ENCODE measurements at regions not wholly inside any gene's neighbourhood (a gene's known extent, or its start where the extent isn't known, plus 50 kb on each side); places are given as distances from the start of the nearest gene placed in this dataset.
"Not testable (repeated sequence)": the region's sequence is repeated elsewhere in the genome, so short reads cannot be mapped to it uniquely, and the experiment has no call there.

- Mint-ChIP-seq H3K4me3 (ENCODE audit: low read depth, unreplicated experiment) (no peak overlapping the region), H3K36me3 (ENCODE audit: insufficient read depth, unreplicated experiment) (no peaks in the 10 kb centered on the region), H3K9me3 (ENCODE audit: low read depth, unreplicated experiment) (peaks cover 19% of the 10 kb centered on the region), H3K27ac (ENCODE audit: unreplicated experiment) (no peak overlapping the region), H3K4me1 (ENCODE audit: low read depth, unreplicated experiment) (no peaks in the 10 kb centered on the region), H3K27me3 (ENCODE audit: unreplicated experiment) (no peaks in the 10 kb centered on the region)
- intact Hi-C loops (cut with micrococcal nuclease; ENCODE audit: unreplicated experiment): no loop called here
- no peak for TF ChIP-seq CTCF (IDR thresholded peaks at IDR 0.05; ENCODE audit: unreplicated experiment)
- DNase-seq: no peak
- no TSS peak for BruUV-seq (replicated peaks)
- CTCF ChIA-PET: no interaction called here
These were observed 482.0 kb downstream of the ZNF516 start for GRCh38 chr18:76013057-76013456.

GRCh38 chr18:76005632-76006208, 489.3 kb downstream of the ZNF516 start:
- Mint-ChIP-seq H3K36me3 (ENCODE audit: insufficient read depth, unreplicated experiment) (no peaks in the 10 kb centered on the region), H3K4me3 (ENCODE audit: low read depth, unreplicated experiment) (no peak overlapping the region), H3K27me3 (ENCODE audit: unreplicated experiment) (no peaks in the 10 kb centered on the region), H3K4me1 (ENCODE audit: low read depth, unreplicated experiment) (no peaks in the 10 kb centered on the region), H3K27ac (ENCODE audit: unreplicated experiment) (no peak overlapping the region), H3K9me3 (ENCODE audit: low read depth, unreplicated experiment) (peaks cover 10% of the 10 kb centered on the region)
- TF ChIP-seq CTCF (IDR thresholded peaks at IDR 0.05; ENCODE audit: unreplicated experiment): no peak
- DNase-seq: no peak
- no TSS peak for BruUV-seq (replicated peaks)
- CTCF ChIA-PET: no interaction called here
- intact Hi-C loops (cut with micrococcal nuclease; ENCODE audit: unreplicated experiment): no loop called here

- H3K4me3 Mint-ChIP-seq (ENCODE audit: low read depth, unreplicated experiment); H3K36me3 Mint-ChIP-seq (ENCODE audit: insufficient read depth, unreplicated experiment); H3K27me3 Mint-ChIP-seq (ENCODE audit: unreplicated experiment); intact Hi-C loops (cut with micrococcal nuclease; ENCODE audit: unreplicated experiment); DNase-seq; CTCF ChIA-PET; H3K4me1 Mint-ChIP-seq (ENCODE audit: low read depth, unreplicated experiment); H3K9me3 Mint-ChIP-seq (ENCODE audit: low read depth, unreplicated experiment); H3K27ac Mint-ChIP-seq (ENCODE audit: unreplicated experiment); BruUV-seq (replicated peaks): not testable (repeated sequence)
These were observed 507.1 kb downstream of the ZNF516 start for GRCh38 chr18:75987913-75988312.

- no TSS peak for BruUV-seq (replicated peaks)
- CTCF ChIA-PET: no interaction called here
- no peak for TF ChIP-seq CTCF (IDR thresholded peaks at IDR 0.05; ENCODE audit: unreplicated experiment)
- no peaks in the 10 kb centered on the region for H3K36me3 Mint-ChIP-seq (ENCODE audit: insufficient read depth, unreplicated experiment)
- no peak overlapping the region for H3K27ac Mint-ChIP-seq (ENCODE audit: unreplicated experiment)
- H3K4me3 Mint-ChIP-seq (ENCODE audit: low read depth, unreplicated experiment): no peak overlapping the region
- intact Hi-C loops (cut with micrococcal nuclease; ENCODE audit: unreplicated experiment): no loop called here
- peaks cover 2% of the 10 kb centered on the region for H3K9me3 Mint-ChIP-seq (ENCODE audit: low read depth, unreplicated experiment)
- H3K4me1 Mint-ChIP-seq (ENCODE audit: low read depth, unreplicated experiment): no peaks in the 10 kb centered on the region
- H3K27me3 Mint-ChIP-seq (ENCODE audit: unreplicated experiment): no peaks in the 10 kb centered on the region
- no peak for DNase-seq
These were observed 510.2 kb downstream of the ZNF516 start for GRCh38 chr18:75984853-75985252.

GRCh38 chr18:75981102-75981501, 513.9 kb downstream of the ZNF516 start:
- intact Hi-C loops (cut with micrococcal nuclease; ENCODE audit: unreplicated experiment): no loop called here
- H3K4me1 Mint-ChIP-seq (ENCODE audit: low read depth, unreplicated experiment): no peaks in the 10 kb centered on the region
- no TSS peak for BruUV-seq (replicated peaks)

More at GRCh38 chr18:75981102-75981501, 513.9 kb downstream of the ZNF516 start:
- DNase-seq: no peak
- Mint-ChIP-seq H3K27me3 (ENCODE audit: unreplicated experiment) (no peaks in the 10 kb centered on the region), H3K9me3 (ENCODE audit: low read depth, unreplicated experiment) (peaks cover 2% of the 10 kb centered on the region), H3K36me3 (ENCODE audit: insufficient read depth, unreplicated experiment) (no peaks in the 10 kb centered on the region), H3K27ac (ENCODE audit: unreplicated experiment) (no peak overlapping the region), H3K4me3 (ENCODE audit: low read depth, unreplicated experiment) (no peak overlapping the region)
- CTCF ChIA-PET: no interaction called here
- TF ChIP-seq CTCF (IDR thresholded peaks at IDR 0.05; ENCODE audit: unreplicated experiment): no peak

All from Calu3 (cell line).